GM18517 (cell line): ENCODE measurements at regions not wholly inside any gene's neighbourhood (a gene's known extent, or its start where the extent isn't known, plus 50 kb on each side); places are given as distances from the start of the nearest gene placed in this dataset.
"Not testable (repeated sequence)": the region's sequence is repeated elsewhere in the genome, so short reads cannot be mapped to it uniquely, and the experiment has no call there.

ENCODE experiments used
- ATAC-seq: cut with Tn5 transposase; IDR thresholded peaks from one replicate; pipeline ENCODE4 v1.9.1; 2021; ENCODE audit warnings: mild to moderate bottlenecking, moderate library complexity; ENCODE audit not compliant: unreplicated experiment

GRCh38 chr2:113341191-113341869 lies 62.6 kb upstream of the PAX8 start:
- no peak for ATAC-seq

- no peak for ATAC-seq
These were observed 59.1 kb upstream of the PAX8 start for GRCh38 chr2:113337809-113338208.

- not testable (repeated sequence) for ATAC-seq
These were observed 57.3 kb upstream of the PAX8 start for GRCh38 chr2:113336040-113336439.

GRCh38 chr2:113334147-113334546 lies 55.4 kb upstream of the PAX8 start:
- no peak for ATAC-seq

GRCh38 chr2:113333735-113334134 lies 55.0 kb upstream of the PAX8 start:
- ATAC-seq: not testable (repeated sequence)

- not testable (repeated sequence) for ATAC-seq
These were observed 51.5 kb upstream of the PAX8 start for GRCh38 chr2:113330060-113330767.

GRCh38 chr2:113328973-113329372 lies 50.3 kb upstream of the PAX8 start:
- not testable (repeated sequence) for ATAC-seq

- not testable (repeated sequence) for ATAC-seq
These were observed 49.9 kb upstream of the PAX8 start for GRCh38 chr2:113328572-113328971.
